Neural progenitor cell (in vitro differentiated cells): ENCODE measurements at regions not wholly inside any gene's neighbourhood (a gene's known extent, or its start where the extent isn't known, plus 50 kb on each side); places are given as distances from the start of the nearest gene placed in this dataset.

ENCODE experiments used
- EZH2phosphoT487 ChIP-seq: fragments of 200-600 bp; sonication (generic); IDR thresholded peaks from 2 replicates; pipeline ENCODE4 v1.6.1; 2017; ENCODE audit warnings: antibody characterized with exemption
- TF ChIP-seq, protein P1 (sequence below): fragments of 200-600 bp; sonication (generic); IDR thresholded peaks from 2 replicates; pipeline ENCODE4 v1.5.1; 2017; ENCODE audit warnings: antibody characterized with exemption, mild to moderate bottlenecking

DNA sequence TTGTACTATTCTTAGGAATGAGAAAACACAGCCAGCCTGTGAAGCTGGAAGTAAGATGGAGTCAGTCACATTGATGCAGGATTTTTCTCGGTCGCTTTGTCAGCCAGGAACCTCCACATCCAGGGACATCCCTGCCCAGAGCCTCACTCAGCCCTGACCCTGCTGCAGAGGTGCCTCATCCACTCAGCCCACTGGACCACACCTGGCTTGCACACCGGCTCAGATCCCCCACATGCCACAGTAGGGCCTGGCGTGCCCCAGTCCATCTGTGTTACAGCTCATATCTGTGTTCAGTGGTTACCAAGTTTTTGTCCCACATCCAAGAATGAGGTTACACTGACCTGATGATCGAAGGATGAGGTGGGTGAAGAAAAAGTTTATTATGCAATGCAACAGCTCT, 1315.4 kb downstream of the SLITRK1 start:
- TF ChIP-seq EZH2phosphoT487 = no peak
- TF ChIP-seq, protein P1, sequence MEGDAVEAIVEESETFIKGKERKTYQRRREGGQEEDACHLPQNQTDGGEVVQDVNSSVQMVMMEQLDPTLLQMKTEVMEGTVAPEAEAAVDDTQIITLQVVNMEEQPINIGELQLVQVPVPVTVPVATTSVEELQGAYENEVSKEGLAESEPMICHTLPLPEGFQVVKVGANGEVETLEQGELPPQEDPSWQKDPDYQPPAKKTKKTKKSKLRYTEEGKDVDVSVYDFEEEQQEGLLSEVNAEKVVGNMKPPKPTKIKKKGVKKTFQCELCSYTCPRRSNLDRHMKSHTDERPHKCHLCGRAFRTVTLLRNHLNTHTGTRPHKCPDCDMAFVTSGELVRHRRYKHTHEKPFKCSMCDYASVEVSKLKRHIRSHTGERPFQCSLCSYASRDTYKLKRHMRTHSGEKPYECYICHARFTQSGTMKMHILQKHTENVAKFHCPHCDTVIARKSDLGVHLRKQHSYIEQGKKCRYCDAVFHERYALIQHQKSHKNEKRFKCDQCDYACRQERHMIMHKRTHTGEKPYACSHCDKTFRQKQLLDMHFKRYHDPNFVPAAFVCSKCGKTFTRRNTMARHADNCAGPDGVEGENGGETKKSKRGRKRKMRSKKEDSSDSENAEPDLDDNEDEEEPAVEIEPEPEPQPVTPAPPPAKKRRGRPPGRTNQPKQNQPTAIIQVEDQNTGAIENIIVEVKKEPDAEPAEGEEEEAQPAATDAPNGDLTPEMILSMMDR = no peak
